ENCODE measurements at regions not wholly inside any gene's neighbourhood (a gene's known extent, or its start where the extent isn't known, plus 50 kb on each side); places are given as distances from the start of the nearest gene placed in this dataset.

GRCh38 chr9:79140751-79141150 is 431.0 kb upstream of the TLE4 start:
- Histone ChIP-seq H3K4ac (replicated peaks; ENCODE audit: insufficient read length, low read depth, low read length) (no peak overlapping the region), H3K9me3 (ENCODE audit: insufficient read depth in 2 of 2, low read depth in 1 of 2, low read length in 1 of 2) (no peaks in the 10 kb centered on the region), H4K5ac (ENCODE audit: insufficient read length, low read depth, low read length) (no peak overlapping the region), H2BK12ac (ENCODE audit: low read depth, low read length) (no peak overlapping the region), H3K4me2 (ENCODE audit: insufficient read depth in 1 of 2, low read depth in 2 of 2, low read length in 2 of 2) (no peak overlapping the region), H3K14ac (ENCODE audit: insufficient read length) (no peak overlapping the region), H3K4me3 (ENCODE audit: extremely low read depth in 1 of 4, insufficient read depth in 2 of 4, low read depth in 3 of 4, low read length in 4 of 4) (no peak overlapping the region), H2BK120ac (replicated peaks; ENCODE audit: low read depth, low read length) (no peak overlapping the region), H3K9ac (replicated peaks in 1 of 4; ENCODE audit: extremely low read depth in 1 of 4, low read depth in 3 of 4, low read length in 3 of 4) (no peak overlapping the region), H3K27ac (ENCODE audit: low read depth, low read length) (no peak overlapping the region), H4K91ac (replicated peaks; ENCODE audit: insufficient read length, low read length) (no peak overlapping the region), H3K79me1 (ENCODE audit: low read depth, low read length) (no peaks in the 10 kb centered on the region), H3K79me2 (ENCODE audit: control insufficient read depth in 1 of 2, insufficient read depth in 2 of 2, low read length in 2 of 2) (no peaks in the 10 kb centered on the region), H3K23me2 (ENCODE audit: low read depth, low read length) (no peaks in the 10 kb centered on the region), H4K8ac (ENCODE audit: extremely low read depth, insufficient read depth, low read length) (no peak overlapping the region), H2BK5ac (ENCODE audit: low read depth, low read length) (no peak overlapping the region), H3K36me3 (ENCODE audit: control insufficient read depth in 2 of 4, insufficient read depth in 4 of 4, low read length in 3 of 4) (no peaks in the 10 kb centered on the region), H3K18ac (ENCODE audit: extremely low read depth, low read length) (no peak overlapping the region), H4K20me1 (replicated peaks in 1 of 2; ENCODE audit: control insufficient read depth in 1 of 2, insufficient read depth in 2 of 2, low read length in 2 of 2) (no peaks in the 10 kb centered on the region), H3K4me1 (replicated peaks in 1 of 4; ENCODE audit: control insufficient read depth in 3 of 4, insufficient read depth in 4 of 4, low read length in 3 of 4) (no peaks in the 10 kb centered on the region), H3K56ac (replicated peaks; ENCODE audit: insufficient read length, low read depth, low read length) (no peak overlapping the region), H3K27me3 (replicated peaks in 1 of 4; ENCODE audit: control insufficient read depth in 3 of 4, extremely low read depth in 1 of 4, insufficient read depth in 3 of 4, low read length in 3 of 4) (no peaks in the 10 kb centered on the region), H2AK5ac (ENCODE audit: low read depth, low read length) (no peak overlapping the region), H3K23ac (ENCODE audit: insufficient read length) (no peak overlapping the region), H2BK15ac (ENCODE audit: low read length) (no peak overlapping the region), H2BK20ac (ENCODE audit: low read length) (no peak overlapping the region), H2AFZ (ENCODE audit: low read length) (no peak overlapping the region)
- WGBS, 2 experiments (ENCODE audit: extremely low coverage in 1 of 2, insufficient coverage in 1 of 2, insufficient read length in 1 of 2, insufficient replicate concordance in 2 of 2, low coverage in 1 of 2, low lambda C conversion rate in 2 of 2, missing lambda C conversion rate in 1 of 2): 96% methylated on average over 1 of the region's 1 CpG; no CpG with 5 or more reads in 1 of the 2 experiments
- no peak for FAIRE-seq
- POLR2A ChIA-PET (ENCODE audit: partially characterized antibody): no interaction called here
- no peak for DNase-seq (ENCODE audit: low read depth in 1 of 2, low spot score in 2 of 2)
- TF ChIP-seq EZH2 (IDR thresholded peaks at IDR 0.05; ENCODE audit: low read depth, low read length, severe bottlenecking): no peak
- no peak for TF ChIP-seq HDAC6 (IDR thresholded peaks at IDR 0.05; ENCODE audit: low read depth, low read length)
- CTCF ChIA-PET (ENCODE audit: partially characterized antibody): interaction anchor here (1.0 to 2.4 kb wide), 2 partner anchors 11 kb away, joined by 3 to 11 read pairs; no protein-coding TSS in a partner anchor
